Transverse colon (tissue), 4 donors: ENCODE measurements at regions not wholly inside any gene's neighbourhood (a gene's known extent, or its start where the extent isn't known, plus 50 kb on each side); places are given as distances from the start of the nearest gene placed in this dataset.

Experiments
- CTCF ChIP-seq, 5 experiments: fragments of 200-600 bp in 3 of 5; fragments of 450-650 bp in 2 of 5; sonication (generic) in 3 of 5; IDR thresholded peaks; 1 replicate in 2 of 5; 2 replicates in 3 of 5; pipeline ENCODE4 v1.5.1; 2016 to 2017; ENCODE audit warnings: antibody characterized with exemption in 5 of 5, inconsistent platforms in 3 of 5, mild to moderate bottlenecking in 2 of 5, moderate library complexity in 1 of 5
- POLR2A ChIP-seq: fragments of 450-650 bp; IDR thresholded peaks from one replicate; pipeline ENCODE4 v1.6.1; 2016; ENCODE audit warnings: antibody characterized with exemption, mild to moderate bottlenecking, moderate library complexity
- POLR2AphosphoS5 ChIP-seq, 3 donors: sonication (generic); formaldehyde crosslinking; IDR thresholded peaks; one replicate each; pipeline ENCODE4 v1.6.1; 2016; ENCODE audit warnings: antibody characterized with exemption in 3 of 3

GRCh38 chr12:69073035-69073434 is 140.1 kb upstream of the CPM start:
- no peak for TF ChIP-seq POLR2AphosphoS5 (IDR thresholded peaks at IDR 0.05)
- no peak for TF ChIP-seq POLR2A
- TF ChIP-seq CTCF (IDR thresholded peaks at IDR 0.05), result no peak
